Gastrocnemius medialis (tissue), 4 donors: ENCODE measurements at regions not wholly inside any gene's neighbourhood (a gene's known extent, or its start where the extent isn't known, plus 50 kb on each side); places are given as distances from the start of the nearest gene placed in this dataset.

Experiments used
- POLR2A ChIP-seq, 2 donors: fragments of 450-650 bp; IDR thresholded peaks; one replicate each; pipeline ENCODE4 v1.6.1; 2017; ENCODE audit warnings: antibody characterized with exemption in 2 of 2, mild to moderate bottlenecking in 2 of 2, moderate library complexity in 2 of 2
- TF ChIP-seq, protein P1 (sequence below), 5 experiments: fragments of 450-650 bp in 3 of 5; fragments of 200-600 bp in 2 of 5; sonication (generic) in 2 of 5; IDR thresholded peaks in 4 of 5; conservative IDR thresholded peaks in 1 of 5; 1 replicate in 4 of 5; 2 replicates in 1 of 5; pipeline ENCODE4 v1.5.1; 2016 to 2019; ENCODE audit warnings: antibody characterized with exemption in 5 of 5, mild to moderate bottlenecking in 3 of 5, moderate library complexity in 3 of 5

- TF ChIP-seq POLR2A (IDR thresholded peaks at IDR 0.05) = no peak
- TF ChIP-seq, protein P1, sequence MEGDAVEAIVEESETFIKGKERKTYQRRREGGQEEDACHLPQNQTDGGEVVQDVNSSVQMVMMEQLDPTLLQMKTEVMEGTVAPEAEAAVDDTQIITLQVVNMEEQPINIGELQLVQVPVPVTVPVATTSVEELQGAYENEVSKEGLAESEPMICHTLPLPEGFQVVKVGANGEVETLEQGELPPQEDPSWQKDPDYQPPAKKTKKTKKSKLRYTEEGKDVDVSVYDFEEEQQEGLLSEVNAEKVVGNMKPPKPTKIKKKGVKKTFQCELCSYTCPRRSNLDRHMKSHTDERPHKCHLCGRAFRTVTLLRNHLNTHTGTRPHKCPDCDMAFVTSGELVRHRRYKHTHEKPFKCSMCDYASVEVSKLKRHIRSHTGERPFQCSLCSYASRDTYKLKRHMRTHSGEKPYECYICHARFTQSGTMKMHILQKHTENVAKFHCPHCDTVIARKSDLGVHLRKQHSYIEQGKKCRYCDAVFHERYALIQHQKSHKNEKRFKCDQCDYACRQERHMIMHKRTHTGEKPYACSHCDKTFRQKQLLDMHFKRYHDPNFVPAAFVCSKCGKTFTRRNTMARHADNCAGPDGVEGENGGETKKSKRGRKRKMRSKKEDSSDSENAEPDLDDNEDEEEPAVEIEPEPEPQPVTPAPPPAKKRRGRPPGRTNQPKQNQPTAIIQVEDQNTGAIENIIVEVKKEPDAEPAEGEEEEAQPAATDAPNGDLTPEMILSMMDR (IDR thresholded peaks at IDR 0.05 in 4 of 5, conservative IDR thresholded peaks at IDR 0.05 in 1 of 5) = peak in 4 of 5 experiments; percentile 40 to 76 (median 60)
Measured at GRCh38 chr3:35908366-35909232, 269.3 kb downstream of the ARPP21 start.
